ENCODE measurements at regions not wholly inside any gene's neighbourhood (a gene's known extent, or its start where the extent isn't known, plus 50 kb on each side); places are given as distances from the start of the nearest gene placed in this dataset.
"Not testable (repeated sequence)": the region's sequence is repeated elsewhere in the genome, so short reads cannot be mapped to it uniquely, and the experiment has no call there.

- DNase-seq: no peak
Measured at GRCh38 chr1:112105557-112105956, 116.1 kb upstream of the KCND3 start.

DNA sequence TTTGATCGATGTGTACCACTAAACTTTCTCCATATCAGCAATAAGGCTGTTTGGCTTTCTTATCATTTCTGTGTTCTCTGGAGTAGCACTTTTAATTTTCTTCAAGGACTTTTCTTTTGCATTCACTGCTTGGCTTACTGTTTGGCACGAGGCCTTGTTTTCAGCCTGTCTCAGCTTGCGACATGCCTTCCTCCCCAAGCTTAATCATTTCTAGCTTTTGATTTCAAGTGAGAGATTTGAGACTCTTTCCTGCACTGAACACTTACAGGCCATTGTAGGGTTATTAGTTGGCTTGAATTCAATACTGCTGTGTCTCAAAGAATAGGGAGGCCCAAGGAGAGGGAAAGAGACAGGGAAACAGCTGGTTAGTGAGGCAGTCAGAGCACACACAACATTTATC, 120.6 kb upstream of the KCND3 start:
- DNase-seq: no peak

DNA sequence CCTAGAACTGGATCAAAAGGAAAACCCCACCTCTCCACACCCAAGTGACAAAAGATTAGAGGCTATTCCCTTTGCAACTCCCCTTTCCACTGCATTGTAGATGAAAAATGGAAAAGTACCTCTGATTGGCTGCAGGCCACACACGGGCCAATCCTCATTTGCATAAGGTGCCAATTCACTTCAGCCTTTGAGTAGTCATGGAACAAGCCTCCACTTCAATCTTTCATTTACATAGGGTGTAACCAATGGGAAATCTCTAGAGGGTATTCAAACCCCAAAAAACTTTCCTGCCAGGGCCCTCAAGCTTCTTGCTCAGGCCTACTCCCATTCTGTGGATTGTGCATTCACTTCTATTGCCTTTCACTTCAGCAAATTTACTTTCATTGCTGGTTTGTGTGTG, 122.3 kb upstream of the KCND3 start:
- DNase-seq: no peak

DNA sequence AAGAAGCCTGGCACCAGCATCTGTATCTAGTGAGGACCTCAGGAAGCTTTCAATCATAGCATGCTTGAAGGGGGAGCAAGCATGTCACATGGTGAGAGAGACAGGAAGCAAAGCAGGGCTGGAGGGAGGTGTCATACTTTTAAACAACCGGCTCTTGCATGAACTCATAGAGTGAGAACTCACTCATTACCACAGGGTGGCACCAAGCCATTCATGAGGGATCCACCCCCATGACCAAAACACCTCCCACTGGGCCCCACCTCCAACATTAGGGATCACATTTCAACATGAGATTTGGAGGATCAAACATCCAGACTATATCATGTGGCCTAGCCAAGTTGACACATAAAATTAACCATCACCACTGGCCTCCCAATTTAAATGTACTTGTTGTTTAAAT, 125.1 kb upstream of the KCND3 start:
- DNase-seq: no peak

DNA sequence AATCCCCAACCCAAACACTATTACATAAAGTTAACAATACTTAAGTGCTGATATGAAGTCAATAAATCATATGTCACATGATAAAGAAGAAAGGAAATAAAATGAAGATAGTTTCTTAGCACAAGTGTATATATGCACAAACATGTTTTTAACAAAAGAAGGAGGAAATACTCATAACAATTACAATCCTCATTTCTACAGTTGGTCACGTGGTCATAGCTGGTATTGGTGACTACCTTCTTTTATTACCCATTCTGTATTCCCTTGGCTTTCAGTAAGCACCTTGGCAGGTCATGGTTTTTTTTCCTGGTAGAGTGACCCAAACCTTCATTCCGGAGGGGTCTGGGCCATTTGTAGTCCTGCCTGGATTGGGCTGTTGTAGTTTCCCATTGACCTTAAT, 137.1 kb upstream of the KCND3 start:
- DNase-seq: no peak

DNA sequence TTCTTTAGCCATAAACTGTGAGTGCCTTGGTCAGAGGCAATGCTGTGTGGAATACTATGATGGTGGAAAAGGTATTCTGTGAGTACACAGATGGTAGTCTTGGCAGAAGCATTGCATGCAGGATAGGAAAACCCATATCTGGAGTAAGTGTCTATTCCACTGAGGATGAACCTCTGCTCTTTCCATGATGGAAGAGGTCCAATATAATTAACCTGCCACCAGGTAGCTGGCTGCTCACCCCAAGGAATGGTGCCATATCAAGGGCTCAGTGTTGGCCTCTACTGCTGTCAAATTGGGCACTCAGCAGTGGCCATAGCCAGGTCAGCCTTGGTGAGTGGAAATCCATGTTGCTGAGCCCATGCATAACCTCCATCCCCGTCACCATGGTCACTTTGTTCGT, 138.1 kb upstream of the KCND3 start:
- not testable (repeated sequence) for DNase-seq

- DNase-seq: no peak
Measured at GRCh38 chr1:112133487-112133886, 144.0 kb upstream of the KCND3 start.

GRCh38 chr1:112140743-112141142, 151.3 kb upstream of the KCND3 start:
- DNase-seq: no peak

DNA sequence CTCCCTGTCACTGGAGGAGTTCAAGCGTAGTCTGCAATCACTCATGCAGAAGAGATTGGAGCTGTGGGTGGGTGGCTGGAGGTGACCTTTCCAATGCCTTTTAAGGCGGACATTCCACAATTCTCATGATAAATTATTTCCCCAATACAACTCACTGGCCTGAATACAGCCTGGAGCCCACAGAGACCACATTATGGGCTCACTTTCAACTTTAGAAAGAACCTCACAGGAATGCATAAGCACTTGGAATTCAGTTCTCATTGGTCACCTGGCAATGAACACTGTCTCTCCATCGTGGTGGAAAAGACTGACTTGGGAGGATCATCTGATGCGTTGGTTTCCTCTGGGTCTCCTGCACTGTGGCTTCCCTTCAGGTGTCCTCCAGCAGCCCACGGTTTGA, 151.8 kb upstream of the KCND3 start:
- no peak for DNase-seq

DNA sequence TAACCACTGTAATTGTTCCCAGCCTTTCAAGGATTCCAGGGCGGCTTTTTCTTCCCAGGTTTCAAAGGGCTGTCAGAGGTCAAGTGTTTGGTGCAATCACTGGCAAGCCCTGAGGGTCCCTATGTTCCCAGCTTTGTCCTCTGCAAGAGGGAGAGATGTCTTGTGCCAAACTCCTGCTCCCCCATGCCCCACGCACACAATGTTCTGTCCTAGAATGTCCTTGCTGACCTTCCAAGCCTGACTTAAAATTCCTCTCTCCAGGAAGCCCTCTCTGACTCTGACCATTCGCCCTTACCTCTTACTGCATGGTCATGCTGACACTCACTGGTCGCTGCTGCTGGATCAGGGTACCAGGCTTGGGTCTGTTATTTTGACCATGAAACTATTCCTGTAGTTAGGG, 152.5 kb upstream of the KCND3 start:
- no peak for DNase-seq

GRCh38 chr1:112143871-112144441, 154.5 kb upstream of the KCND3 start:
- DNase-seq: no peak

GRCh38 chr1:112144733-112145426, 155.4 kb upstream of the KCND3 start:
- no peak for DNase-seq

DNA sequence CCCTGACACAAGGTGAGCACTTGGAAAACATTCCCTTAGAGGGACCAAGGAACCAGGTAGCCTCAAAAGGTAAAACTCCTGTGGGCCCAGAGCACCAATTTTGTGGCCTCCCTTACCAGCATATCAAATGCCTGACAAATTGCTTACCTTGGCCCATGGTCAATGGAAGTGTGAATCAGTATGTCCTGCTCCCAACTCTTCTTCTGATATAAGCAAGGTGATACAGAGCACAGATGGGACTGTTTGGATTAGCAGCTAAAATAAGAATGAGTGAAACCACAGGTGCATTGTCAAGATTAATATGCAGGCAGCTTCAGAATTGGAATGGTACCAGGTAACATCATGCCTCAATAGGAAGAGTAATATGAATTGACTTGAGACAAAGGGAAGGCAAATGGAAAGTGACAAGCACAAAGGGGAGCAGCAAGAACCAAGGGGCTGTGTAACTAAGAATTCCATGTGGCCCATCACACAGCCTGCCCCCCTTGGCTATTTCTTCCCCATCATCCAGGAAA, 156.8 kb upstream of the KCND3 start:
- DNase-seq: no peak

DNA sequence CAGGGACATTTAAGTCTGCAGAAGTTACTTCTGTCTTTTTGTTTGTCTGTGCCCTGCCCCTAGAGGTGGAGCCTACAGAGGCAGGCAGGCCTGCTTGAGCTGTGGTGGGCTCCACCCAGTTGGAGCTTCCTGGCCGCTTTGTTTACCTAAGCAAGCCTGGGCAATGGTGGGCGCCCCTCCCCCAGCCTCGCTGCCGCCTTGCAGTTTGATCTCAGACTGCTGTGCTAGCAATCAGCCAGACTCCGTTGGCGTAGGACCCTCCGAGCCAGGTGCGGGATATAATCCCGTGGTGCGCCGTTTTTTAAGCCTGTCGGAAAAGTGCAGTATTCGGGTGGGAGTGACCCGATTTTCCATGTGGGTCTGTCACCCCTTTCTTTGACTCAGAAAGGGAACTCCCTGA, 170.7 kb upstream of the KCND3 start:
- not testable (repeated sequence) for DNase-seq

DNA sequence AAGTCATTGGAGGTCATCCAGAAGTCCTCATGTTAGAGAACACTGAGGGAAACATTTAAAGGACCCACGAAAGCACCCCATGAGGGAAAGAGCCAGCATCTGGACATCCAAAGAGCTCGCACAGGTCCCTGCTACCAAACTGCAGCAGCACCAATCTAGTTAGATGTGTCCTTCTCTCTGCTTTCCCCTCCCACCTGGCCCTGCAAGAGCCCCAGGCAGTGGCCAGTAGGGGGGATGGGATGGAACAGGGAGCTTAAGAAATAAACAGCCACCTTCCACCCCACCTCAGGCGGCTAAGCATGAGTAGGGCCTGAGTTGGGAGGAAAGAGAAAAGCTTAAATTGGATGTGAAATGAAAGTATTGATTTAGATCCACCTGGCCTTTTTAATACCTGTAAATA, 175.9 kb upstream of the KCND3 start:
- DNase-seq: no peak

- DNase-seq: no peak
Measured at GRCh38 chr1:112169517-112169916, 180.0 kb upstream of the KCND3 start.

DNA sequence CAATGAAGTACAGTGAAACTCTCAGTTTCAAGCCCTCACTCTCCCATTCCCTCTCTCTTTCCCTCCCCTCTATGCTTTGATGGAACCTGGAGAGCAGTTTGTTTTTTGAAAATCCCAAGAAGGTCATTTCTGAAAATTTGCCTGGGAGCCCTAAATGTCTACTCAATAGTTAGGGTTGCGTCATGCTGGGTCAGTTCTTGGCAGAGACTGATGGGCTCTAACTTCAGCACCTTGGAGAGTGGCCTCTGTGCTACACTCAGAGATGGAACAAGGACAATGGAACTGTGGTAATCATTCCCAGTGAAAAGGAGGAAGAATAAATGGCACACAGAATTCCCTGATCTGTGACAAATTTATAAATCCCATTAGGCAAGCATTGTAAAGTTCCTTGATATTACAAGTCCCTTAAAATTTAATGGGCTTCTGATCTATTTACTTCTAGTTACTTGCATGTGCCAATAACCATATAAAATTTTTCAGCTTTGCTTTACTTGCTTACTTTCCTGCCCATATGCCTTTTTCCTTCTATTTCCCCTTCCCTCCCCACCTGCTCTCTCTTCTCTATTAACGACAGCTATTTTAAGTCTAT, 182.9 kb upstream of the KCND3 start:
- no peak for DNase-seq

- no peak for DNase-seq
Measured at GRCh38 chr1:112177314-112177713, 187.8 kb upstream of the KCND3 start.

DNA sequence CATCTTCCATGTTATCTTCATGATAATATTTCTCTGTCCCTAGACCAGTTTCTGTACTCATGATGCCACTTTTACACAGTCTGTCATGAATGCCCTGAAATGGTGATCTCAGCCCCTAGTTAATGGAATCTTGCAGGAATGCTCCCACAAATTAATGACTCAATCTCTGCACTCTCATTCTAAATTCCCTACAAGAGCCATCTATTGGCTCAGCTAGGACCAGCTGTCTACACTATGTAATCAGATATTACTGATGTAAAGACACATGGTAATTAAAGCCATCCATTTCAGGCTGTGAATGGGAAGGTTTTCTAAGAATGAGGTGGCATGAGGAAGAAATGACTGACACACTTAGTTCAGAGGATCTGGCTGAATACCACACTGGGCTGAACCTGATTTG, 199.1 kb upstream of the KCND3 start:
- no peak for DNase-seq

DNA sequence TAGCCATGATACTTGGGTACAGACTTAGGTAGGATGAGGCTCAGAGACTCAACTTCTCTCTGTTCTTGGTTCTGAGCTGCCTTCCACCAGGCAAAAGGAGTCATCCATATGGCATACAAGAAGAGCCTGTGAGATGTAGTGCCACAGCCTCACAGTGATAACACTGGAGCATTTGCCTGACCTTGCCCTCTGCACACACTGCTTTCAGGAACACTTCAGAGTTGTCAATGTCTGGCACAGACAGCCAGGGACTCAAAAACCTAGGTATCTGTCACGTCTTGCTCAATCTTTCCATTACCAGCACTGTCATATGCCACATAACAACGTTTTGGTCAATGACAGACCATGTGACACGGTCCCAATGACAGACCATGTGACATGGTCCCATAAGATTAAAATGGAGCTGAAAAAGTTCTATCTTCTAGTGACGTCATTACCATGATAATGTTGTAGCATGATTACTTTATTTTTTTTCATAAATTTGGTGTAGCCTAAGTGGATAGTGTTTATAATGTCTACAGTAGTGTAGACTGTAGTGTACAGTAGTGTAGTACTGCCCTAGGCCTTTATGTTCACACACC, 199.9 kb upstream of the CTTNBP2NL start:
- DNase-seq: no peak

- no peak for DNase-seq
Measured at GRCh38 chr1:112196731-112197130, 199.3 kb upstream of the CTTNBP2NL start.

DNA sequence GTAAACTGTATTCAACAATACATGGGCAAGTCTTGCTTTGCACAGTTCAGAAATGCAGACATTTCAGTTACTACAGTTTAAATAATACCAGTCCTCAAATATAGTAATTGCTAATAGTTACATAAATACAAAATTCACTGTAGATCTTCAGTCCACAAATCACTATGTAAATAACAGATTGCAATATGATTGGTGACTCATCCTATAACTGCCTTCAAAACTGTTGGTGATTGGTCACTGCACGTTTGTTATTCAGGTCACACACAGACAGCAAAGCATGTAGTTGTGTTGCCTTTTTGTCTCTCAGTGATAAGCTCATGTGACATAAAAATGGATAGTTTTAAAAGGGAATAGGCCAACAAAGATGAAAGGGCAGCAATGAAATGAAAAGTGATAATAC, 186.5 kb upstream of the CTTNBP2NL start:
- no peak for DNase-seq

GRCh38 chr1:112219267-112219666, 176.7 kb upstream of the CTTNBP2NL start:
- DNase-seq: no peak

GRCh38 chr1:112230232-112230631, 165.8 kb upstream of the CTTNBP2NL start:
- no peak for DNase-seq
